NCI-H345 (cell line): ENCODE measurements at regions not wholly inside any gene's neighbourhood (a gene's known extent, or its start where the extent isn't known, plus 50 kb on each side); places are given as distances from the start of the nearest gene placed in this dataset.
A peak's percentile ranks its signal among the peaks of the same experiment; 100 is the strongest.
"Not testable (repeated sequence)": the region's sequence is repeated elsewhere in the genome, so short reads cannot be mapped to it uniquely, and the experiment has no call there.

Experiments
- DNase-seq: peaks from one replicate; lab custom pipeline; 2025; lab: John Stamatoyannopoulos, UW

DNA sequence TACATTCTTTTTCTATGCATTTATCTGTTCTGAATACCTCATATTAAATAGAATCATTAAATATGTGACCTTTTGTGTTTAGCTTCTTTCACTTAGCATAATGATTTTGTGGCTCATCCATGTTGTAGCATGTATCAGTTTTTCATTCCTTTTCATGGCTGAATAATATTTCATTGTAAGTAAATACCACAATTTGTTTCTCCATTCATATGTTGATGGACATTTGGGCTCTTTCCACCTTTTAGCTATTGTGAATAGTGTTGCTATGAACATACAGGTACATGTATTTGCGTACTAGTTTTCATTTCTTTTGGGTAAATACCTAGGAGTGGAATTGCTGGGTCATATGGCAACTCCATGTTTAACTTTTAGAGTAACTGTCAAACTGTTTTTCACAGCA, 85.1 kb downstream of the GNL3L start:
- DNase-seq = no peak

DNA sequence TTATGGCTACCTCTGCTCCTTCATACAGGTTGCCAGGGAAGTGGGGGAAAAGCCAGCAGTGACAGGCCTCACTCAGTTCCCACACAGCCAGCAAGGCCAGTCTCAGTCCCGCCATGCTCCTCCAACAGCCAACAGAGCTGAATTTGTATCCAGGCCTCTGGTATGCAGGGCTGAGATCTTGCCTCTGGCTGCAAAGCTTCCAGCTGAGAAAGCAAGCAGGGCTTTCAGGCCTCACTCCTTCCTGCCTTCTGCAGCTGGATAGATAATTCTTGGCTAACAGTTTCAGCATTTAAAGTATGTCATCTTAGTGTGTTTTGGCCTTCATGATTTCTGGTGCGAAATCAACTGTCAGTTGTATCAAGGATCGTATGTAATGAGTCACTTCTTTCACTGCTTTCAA, 103.6 kb downstream of the GNL3L start:
- no peak for DNase-seq

DNA sequence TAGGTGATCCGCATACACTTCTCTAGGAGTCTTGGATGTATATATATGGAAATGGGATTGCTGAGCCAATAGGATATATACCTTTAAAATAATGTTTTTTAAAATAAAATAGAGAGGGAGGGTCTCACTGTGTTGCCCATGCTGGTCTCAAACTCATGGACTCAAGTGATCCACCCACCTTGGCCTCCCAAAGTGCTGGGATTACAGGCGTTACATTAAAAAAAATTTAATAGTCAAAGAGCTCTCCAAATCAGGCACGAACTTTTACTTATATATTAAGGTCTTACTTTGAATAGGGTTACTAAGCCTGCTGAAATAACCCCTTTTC, 109.0 kb downstream of the GNL3L start:
- no peak for DNase-seq

DNA sequence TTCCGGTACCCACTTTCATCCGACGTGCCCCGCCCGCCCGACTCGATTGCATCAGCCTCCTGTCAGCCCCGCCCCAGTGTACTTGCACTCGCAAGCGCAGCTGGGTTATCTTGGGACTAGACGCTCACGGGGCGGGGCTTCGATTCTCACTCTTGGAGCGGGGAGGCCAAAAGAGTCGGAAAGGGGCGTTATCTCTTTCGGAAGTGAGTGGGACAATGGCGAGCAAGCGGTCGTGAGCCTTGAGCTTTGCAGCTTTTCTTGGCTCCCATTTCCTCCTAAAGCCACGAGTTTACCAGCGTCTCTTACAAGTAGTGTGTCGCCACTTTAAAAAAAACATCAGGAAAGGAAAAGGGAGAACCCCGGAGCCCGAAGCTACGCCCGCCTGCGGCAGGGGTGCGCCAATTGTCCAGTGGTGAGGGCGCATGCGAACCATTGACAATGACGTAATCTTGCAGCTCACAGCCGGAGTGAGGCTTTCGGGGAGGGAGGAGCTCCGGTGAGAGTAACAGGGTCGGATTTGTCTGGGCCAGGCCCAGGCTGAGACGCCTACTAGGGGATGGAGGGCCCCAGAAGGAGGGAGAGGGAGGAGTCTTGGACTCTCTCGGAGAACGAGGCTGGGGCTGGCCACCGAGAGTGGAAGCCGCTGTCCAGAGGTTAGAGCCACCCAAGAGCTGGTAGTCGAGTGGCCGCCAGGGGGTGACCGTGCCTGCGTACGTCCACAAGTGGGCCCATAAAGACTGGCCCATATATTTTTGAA, 109.5 kb downstream of the GNL3L start:
- peak; percentile 94 for DNase-seq

DNA sequence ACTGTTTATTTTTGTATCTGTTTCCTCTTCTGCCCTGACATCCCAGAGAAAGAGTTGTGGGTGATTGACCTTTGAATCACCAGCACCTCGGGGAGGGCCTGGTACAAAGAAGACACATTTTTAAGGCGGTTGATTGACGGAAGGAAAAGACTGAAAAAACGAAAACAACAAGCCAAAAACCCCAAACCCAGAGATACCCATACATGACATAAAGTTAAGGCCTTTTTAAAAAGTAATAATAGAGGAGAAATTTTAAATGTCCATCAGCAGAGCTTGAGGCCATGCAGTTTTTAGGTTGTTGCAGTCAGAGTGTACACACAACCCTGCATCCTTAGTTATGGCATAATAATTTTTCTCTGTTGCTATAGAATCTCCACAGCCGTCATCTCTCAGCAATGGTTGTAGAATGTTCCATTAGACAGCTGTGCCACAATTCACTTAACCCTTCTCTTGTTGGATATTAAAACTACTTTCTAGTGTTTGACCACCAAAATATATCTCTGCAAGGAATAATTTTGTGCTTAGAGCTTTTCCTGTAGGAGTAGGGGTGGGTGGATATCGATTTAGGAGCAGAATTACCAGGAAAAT, 110.2 kb downstream of the GNL3L start:
- no peak for DNase-seq

DNA sequence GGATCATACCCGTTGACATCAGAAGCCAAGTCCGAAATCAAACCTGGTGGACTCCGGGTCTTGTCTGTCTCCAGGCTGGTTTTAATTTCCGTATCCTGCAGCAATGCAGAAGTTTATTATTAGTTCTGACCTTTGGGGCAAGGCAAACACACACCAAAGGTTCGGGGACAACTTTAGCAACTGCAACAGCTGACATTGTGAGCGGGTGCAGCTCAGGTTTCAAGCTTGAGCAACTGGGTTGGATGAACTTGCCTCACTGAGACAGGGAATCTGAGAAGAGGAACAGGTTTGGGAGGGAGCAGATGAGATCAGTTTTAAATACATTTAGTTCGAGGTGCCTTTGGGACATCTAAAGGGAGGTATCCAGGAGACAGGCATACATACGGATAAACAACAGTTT, 110.7 kb downstream of the GNL3L start:
- no peak for DNase-seq

DNA sequence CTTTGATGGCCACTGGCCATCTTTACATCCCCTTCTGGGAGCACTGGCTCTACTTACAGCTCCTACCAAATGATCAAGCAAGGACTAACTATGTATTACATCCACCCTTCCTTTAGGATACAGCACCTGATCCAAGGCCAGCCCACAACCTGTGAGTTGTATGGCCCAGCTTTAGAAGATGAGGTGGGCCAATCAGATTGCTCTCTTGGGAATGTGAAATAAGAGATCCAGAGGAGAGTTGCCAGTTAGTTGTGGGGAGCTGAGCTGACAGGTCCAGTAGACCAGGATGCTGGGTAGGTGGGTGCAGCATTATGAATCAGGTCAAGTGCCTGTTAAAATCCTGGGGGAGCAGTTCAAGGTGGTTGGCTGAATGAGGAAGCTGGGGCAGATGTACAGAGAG, 111.5 kb downstream of the GNL3L start:
- no peak for DNase-seq

DNA sequence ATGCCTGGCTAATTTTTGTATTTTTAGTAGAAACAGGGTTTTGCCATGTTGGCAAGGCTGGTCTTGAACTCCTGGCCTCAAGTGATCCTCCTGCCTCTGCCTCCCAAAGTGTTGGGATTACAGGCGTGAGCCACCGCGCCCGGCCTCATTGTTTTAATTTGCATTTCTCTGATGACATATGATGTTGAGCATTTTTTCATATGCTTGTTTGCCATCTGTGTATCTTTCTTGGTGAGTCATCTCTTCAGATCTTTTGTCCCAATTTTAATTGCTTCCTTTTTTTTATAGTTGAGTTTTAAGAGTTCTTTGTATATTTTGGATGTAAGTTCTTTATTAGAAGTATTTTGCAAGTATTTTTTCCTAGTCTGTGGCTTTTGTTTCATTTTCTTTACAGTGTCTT, 117.6 kb downstream of the GNL3L start:
- DNase-seq = not testable (repeated sequence)

DNA sequence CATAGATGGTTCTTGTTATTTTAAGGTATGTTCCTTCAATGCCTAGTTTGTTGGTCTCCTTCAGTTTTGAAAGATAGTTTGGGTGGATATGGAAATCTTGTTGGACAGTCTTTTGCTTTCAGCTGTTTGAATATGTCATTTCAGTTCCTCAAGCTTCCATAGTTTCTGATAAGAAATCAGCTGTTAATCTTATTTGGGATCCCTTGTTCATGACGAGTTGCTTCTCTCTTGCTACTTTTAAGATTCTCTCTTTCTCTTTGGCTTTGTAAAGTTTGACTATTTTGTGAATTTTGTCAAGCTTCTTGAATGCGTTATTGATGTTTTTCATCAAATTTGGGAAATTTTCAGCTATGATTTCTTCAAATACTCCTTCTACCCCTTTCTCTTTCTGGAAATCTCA, 129.5 kb downstream of the GNL3L start:
- DNase-seq = no peak

DNA sequence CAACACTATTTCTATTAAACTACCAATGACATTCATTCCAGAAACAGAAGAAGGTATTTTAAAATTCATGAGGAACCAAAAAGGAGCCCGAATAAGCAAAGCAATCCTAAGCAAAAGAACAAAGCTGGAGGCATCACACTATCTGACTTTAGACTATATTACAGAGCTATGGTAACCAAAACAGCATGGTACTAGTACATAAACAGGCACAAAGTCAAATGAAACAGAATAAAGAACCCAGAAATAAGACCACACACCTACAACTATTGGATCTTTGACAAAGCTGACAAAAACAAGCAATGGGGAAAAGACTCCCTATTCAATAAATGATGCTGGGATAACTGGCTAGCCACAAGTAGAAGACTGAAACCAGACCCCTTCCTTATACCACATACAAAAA, 122.3 kb downstream of the ITIH6 start:
- no peak for DNase-seq

DNA sequence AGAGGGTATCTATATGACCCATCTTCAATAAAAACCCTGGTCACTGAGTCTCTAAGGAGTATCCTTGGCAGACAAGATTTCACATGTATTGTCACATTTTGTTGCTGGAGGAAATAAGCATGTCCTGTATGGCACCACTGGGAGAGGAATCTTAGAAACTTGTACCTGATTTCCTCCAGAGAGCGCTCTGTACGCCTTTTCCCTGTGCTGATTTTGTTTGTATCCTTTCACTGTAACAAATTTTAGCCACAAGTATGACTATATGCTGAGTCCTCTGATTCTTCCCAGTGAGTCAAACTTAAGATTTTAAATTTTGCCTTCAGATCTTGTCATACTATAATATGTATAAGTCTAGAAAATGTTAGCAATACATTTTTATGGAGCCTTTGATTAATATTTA, 102.8 kb downstream of the ITIH6 start:
- DNase-seq = no peak

DNA sequence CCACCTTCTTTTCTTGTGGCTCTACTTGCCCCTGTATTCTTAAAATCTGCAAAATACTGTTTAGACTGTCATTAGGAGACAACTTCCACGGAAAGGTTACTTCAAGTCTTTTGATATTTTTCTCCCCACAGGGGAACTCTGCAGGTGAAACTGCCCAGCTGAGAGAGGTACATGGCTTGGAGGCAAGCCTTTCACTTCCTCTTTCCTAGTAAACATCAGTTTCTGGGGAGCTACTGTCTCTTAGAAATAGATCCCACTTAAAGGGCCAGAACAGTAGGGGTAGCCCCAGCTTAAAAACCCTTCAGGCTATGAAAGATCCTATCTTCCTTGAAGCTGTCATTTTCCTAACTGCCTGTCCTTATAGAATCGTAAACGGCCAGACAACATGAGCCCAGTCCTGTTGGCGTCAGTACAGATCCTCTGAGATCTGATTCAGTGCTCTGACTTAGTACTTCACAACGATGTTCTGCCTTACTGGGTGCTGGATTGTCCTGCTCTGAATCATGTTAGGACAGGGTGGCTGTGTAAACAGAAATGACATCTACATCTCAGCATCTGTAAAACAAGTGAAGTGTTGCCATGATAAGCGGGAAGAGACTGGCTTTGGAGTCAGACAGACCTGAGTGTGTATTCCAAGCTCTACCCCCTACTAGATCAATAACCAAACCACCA, 102.1 kb downstream of the ITIH6 start:
- DNase-seq = no peak
